GM18517 (cell line): ENCODE measurements at regions not wholly inside any gene's neighbourhood (a gene's known extent, or its start where the extent isn't known, plus 50 kb on each side); places are given as distances from the start of the nearest gene placed in this dataset.
A peak's percentile ranks its signal among the peaks of the same experiment; 100 is the strongest.

ENCODE experiments used
- ATAC-seq: cut with Tn5 transposase; IDR thresholded peaks from one replicate; pipeline ENCODE4 v1.9.1; 2021; ENCODE audit warnings: mild to moderate bottlenecking, moderate library complexity; ENCODE audit not compliant: unreplicated experiment

- ATAC-seq: peak; percentile 39
These were observed 519.9 kb downstream of the KCNJ3 start for GRCh38 chr2:155218292-155218924.

DNA sequence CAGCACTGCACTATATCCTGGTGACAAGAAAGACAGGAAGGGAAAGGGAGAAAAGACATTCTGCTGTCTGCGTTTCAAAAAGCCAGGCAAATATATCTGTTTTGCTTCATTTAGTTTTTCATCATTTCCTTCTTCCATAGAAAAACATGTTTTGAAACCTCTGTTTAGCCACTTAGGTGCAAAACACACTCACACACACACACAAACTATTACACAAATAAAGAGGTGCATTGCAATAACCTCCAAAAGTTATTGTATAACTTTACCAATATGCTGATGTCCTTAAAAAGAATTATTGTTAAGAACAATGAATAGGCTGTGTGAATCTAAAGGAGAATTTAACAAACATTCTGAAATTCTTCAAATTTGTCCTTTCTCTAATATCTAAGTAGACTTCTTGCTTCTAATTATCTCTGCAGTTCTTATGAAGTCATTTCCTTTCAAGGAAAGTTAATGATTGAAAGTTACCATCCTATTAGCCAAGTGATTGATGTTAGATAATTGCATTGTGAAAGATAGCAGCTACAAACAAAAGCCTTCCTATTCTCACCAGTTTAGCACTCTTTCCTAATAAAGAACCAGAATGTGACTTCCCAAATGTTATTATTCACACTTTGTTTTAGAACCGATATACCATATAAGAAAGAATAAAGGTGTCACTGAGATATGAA lies 516.7 kb downstream of the KCNJ3 start:
- ATAC-seq: no peak

- no peak for ATAC-seq
These were observed 511.4 kb downstream of the KCNJ3 start for GRCh38 chr2:155209696-155210450.

- ATAC-seq: peak; percentile 63
These were observed 504.7 kb downstream of the KCNJ3 start for GRCh38 chr2:155203178-155203577.

DNA sequence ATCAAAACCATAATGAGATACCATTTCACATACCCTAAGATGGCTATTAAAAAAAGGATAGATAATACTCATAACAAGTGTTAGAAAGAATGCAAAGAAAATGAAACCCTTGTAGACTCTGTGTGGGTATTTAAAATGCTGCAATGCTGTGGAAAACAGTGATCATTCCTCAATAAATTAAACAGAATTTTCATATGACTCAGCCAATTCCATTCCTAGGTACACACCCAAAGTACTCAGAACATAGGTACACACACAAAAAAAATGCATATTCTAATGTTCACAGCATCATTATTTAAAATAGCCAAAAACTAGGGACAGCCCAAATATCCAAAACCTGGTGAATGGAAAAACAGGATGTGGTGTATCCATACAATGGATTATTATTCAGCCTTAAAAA lies 502.3 kb downstream of the KCNJ3 start:
- ATAC-seq: no peak

- ATAC-seq: peak; percentile 51
These were observed 491.8 kb downstream of the KCNJ3 start for GRCh38 chr2:155190342-155190741.

- ATAC-seq: no peak
These were observed 480.4 kb downstream of the KCNJ3 start for GRCh38 chr2:155178921-155179320.

DNA sequence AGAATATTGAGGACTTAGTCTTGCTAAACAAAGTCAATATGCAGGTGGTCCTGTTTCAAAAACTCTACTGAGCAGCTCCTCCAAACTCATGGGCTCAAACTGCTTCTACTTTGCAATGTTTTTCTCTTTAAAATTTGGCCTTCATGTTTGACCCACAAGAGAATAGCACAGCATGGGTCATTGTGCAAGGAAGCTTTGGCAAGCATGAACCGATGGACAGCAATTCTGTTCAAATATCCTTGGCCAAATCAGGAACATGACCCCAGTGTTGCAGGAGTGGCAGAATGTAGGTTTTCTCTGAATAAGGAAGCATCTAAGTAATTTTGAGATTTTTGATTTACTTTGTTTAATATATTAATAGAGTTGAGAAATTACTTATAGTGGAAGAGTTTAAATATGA lies 477.9 kb downstream of the KCNJ3 start:
- ATAC-seq: no peak

DNA sequence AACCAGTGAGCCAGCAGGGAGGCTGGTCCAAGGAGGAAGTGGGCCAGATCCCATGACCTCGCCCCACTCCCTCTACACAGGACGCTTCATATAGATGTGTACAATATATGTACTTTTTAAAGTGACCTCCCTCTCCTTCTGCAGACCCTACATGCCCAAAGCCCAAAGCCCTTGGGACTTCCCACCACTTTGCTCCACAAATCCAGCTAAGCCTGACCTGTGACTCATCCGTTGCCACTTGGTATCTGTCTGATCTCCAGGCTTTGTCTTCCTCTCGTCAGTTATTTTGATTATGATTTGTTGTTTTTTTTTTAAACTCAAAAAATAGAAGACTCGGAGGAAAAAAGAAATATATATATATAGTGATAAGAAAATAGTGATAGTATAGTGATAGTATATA lies 470.8 kb downstream of the KCNJ3 start:
- no peak for ATAC-seq

GRCh38 chr2:155162494-155162893 lies 464.0 kb downstream of the KCNJ3 start:
- no peak for ATAC-seq

DNA sequence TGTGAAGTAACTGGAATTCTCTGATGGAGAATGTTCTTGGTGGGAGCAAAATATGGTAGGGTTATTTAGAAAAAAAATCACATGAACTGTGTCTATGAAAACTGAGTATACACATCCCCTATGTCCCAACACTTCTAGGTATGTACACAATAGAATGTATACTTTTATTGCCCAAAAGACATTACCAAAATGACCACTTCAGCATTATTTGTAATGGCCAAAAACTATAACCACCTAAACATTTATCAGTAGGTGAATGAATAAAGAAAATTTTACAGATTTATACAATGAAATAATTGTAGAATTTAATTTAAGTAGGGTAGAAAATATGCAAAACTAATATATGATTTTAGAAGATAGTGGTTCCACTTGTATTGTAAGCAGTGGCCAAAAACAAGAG lies 462.8 kb downstream of the KCNJ3 start:
- ATAC-seq: no peak

DNA sequence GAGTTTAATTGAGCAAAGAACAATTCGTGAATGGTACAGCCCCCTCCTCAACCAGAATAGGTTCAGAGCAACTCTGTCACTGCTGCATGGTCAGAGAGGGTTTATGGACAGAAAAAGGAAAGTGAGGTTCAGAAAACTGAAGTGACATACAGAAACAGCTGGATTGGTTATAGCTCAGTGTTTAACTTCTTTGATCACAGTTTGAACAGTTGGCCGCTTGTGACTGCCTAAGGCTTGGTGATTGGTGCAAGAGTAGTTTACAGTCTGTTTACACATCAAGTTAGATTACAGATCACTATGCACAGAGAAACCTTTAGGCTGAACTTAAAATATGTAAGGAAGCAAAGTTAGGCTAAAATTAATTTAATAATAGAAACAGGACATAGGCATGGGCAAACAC lies 459.2 kb downstream of the KCNJ3 start:
- ATAC-seq: no peak

DNA sequence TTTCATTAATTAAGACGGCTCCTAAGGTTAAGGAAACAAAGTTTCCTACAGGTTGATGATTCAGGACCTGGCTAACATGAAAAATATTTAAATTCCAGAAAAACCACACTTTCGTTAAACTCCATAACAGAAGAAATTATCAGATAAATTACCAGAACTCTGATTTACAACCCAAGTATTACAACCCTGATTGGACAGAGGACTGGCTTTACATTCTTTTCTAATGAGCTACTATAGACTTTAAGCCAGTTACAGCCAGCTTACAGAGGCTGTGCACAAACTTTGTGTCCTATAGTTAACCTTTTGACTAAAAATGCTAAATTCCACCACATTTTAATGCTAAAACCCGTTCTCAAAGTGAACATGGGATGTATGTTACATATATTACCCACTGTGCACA lies 458.6 kb downstream of the KCNJ3 start:
- no peak for ATAC-seq

DNA sequence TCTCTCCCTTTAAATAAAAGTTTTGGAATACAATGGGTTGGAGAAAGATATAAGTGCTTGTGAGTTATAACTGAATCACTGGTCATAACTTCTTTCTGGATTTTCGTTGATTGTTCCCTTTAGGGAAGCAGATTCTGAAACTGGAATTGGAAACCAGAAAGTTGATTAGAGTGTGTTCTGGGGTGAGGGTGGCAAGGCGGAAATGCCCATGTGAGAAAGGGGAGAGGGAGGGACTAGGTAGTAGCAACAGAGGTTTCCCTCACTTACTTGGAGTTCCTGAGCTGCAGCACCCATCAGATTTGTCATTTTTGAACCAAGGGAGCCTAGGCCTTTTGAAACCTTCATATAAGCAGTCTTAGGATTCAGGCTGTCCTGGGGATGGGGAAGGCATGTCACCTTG lies 453.4 kb downstream of the KCNJ3 start:
- no peak for ATAC-seq

- no peak for ATAC-seq
These were observed 453.0 kb downstream of the KCNJ3 start for GRCh38 chr2:155151472-155151871.

- ATAC-seq: peak; percentile 98
These were observed 447.3 kb downstream of the KCNJ3 start for GRCh38 chr2:155145758-155146229.

GRCh38 chr2:155141418-155141817 lies 442.9 kb downstream of the KCNJ3 start:
- ATAC-seq: no peak

- no peak for ATAC-seq
These were observed 427.2 kb downstream of the KCNJ3 start for GRCh38 chr2:155125585-155126230.

- no peak for ATAC-seq
These were observed 417.4 kb downstream of the KCNJ3 start for GRCh38 chr2:155115846-155116245.

DNA sequence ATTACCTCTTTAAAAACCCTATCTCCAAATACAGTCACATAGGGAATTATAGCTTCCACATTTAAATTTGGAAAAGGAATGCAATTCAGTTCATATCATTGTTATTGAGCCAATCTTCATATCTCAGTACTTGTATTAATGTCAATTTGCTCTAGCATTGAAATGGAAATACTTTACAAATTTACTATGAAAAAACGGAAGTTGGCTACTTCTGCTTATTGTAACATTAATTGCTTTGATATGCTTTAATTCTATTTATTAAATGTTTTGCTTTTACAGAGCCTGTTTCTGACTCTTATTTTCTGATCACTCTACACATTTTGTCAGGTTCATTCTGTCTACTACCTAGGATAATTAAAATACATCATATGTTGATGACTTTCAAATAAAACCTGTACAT lies 412.6 kb downstream of the KCNJ3 start:
- no peak for ATAC-seq

DNA sequence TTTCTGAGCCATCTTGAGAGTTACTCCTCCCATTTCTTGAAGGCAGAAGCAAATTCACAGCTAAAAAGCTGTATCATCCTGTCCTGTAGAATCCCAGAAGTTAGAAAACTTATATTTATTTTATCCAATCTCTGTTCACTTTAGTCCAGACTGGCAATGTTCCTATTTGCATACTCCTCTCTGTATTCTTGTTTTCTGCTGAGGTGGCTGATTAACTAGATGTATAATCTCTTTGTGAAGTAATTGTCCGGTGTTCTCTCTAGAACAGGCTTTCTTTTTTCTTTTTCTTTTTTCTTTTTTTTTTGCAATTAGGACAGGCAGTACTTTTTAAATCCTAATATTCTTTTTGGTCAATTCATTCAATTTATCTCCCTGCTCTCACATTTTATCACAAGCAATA lies 411.0 kb downstream of the KCNJ3 start:
- no peak for ATAC-seq

DNA sequence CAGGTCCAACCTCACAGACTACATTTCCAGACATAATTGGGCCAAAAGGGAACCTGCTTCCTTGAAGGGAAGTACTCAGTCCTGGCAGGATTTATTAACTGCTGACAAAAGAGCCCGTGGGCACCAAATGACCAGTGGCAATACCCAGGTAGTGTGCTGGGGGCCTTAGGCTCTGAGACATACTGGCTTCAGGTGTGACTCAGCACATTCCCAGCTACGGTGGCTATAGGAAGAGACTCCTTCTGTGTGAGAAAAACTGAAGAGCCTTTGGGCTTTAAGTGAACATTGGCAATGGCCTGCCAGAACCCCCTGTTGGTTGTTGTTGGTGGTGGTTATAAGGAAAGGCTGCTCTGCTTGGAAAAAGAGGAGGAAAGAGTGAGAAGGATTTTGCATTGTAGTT lies 401.8 kb downstream of the KCNJ3 start:
- no peak for ATAC-seq
